HG03095 (cell line): ENCODE measurements at regions not wholly inside any gene's neighbourhood (a gene's known extent, or its start where the extent isn't known, plus 50 kb on each side); places are given as distances from the start of the nearest gene placed in this dataset.
"Not testable (repeated sequence)": the region's sequence is repeated elsewhere in the genome, so short reads cannot be mapped to it uniquely, and the experiment has no call there.

Source experiments
- ATAC-seq: cut with Tn5 transposase; IDR thresholded peaks from one replicate; pipeline ENCODE4 v1.9.1; 2021; ENCODE audit warnings: moderate library complexity; ENCODE audit not compliant: unreplicated experiment

DNA sequence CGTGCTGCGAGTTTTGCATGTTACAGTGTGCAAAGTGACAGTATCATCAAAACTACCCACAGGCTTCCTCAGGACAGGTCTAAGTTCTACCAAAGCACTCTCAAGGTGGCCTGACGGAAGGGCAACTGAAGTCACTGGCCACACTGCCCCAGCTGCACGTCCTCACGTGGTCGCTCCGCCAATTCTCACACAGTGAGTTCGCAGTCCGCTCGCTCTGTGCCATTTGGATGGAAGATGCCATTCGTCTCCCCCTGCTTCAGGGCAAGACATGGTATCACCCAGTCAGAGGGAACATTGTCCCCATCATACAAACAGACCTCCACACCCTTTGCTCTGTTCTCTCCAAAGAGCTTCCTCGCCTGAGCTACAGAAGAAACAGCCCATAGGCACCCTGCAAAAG lies 109.6 kb upstream of the COBL start:
- ATAC-seq: no peak

- ATAC-seq: not testable (repeated sequence)
These were observed 93.3 kb upstream of the COBL start for GRCh38 chr7:51409934-51410333.

GRCh38 chr7:51397608-51398007 lies 81.0 kb upstream of the COBL start:
- not testable (repeated sequence) for ATAC-seq

DNA sequence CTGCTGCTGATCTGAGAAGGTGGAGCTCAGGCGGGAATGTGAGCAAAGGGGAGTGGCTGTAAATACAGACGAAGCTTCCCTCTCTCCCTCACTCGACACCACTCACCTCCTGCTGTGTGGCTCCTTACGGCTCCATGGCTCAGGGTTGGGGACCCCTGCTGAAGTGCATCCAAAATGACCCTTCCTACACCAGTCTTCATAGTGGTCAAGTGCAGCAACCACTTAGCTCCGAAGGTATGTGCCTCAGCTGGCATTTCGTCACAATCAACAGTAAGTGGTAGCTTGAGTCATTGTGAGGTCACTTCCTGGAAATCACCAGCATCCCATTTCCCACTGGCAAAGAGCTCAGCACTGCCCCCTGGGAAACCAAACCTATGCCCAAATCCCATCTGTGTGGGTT lies 76.4 kb upstream of the COBL start:
- ATAC-seq: not testable (repeated sequence)

GRCh38 chr7:51389952-51390351 lies 73.3 kb upstream of the COBL start:
- not testable (repeated sequence) for ATAC-seq

DNA sequence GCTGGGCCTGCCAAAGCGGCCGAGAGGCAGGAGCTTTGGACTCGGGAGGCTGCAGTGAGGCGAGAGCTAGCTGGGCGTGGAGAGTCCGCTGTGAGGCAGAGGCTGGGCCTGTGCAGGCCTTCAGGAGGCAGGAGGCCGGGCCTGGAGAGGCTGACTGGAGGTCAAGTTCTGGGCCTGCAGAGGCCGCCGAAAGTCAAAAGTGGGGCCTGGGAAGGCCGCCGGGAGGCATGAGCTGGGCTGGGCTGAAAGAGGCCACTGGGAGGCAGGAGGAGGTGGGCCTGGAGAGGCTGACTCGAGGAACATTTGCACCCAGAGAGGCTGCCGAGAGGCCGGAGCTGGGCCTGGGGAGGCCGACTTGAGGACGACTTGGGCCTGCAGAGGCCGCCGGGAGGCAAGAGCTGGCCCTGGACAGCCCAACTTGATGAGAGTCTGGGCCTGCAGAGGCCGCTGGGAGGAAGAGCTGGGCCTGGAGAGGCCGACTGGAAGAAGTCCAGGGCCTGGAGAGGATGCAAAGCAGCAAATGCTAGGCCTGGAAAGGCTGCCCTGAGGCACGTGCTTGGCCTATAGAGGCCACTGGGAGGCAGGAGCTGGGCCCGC lies 72.7 kb upstream of the COBL start:
- ATAC-seq: not testable (repeated sequence)

DNA sequence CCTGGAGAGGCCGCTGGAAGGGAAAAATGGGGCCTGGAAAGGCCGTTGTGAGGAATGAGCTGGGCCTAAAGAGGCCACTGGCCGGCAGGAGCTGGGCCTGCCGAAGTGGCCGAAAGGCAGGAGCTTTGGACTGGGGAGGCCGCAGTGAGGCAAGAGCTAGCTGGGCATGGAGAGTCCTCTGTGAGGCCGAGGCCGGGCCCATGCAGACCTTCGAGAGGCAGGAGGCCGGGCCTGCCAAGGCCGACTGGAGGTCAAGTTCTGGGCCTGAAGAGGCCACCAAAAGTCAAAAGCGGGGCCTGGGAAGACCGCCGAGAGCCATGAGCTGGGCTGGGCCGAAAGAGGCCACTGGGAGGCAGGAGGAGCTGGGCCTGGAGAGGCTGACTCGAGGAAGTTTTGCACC lies 71.6 kb upstream of the COBL start:
- not testable (repeated sequence) for ATAC-seq

DNA sequence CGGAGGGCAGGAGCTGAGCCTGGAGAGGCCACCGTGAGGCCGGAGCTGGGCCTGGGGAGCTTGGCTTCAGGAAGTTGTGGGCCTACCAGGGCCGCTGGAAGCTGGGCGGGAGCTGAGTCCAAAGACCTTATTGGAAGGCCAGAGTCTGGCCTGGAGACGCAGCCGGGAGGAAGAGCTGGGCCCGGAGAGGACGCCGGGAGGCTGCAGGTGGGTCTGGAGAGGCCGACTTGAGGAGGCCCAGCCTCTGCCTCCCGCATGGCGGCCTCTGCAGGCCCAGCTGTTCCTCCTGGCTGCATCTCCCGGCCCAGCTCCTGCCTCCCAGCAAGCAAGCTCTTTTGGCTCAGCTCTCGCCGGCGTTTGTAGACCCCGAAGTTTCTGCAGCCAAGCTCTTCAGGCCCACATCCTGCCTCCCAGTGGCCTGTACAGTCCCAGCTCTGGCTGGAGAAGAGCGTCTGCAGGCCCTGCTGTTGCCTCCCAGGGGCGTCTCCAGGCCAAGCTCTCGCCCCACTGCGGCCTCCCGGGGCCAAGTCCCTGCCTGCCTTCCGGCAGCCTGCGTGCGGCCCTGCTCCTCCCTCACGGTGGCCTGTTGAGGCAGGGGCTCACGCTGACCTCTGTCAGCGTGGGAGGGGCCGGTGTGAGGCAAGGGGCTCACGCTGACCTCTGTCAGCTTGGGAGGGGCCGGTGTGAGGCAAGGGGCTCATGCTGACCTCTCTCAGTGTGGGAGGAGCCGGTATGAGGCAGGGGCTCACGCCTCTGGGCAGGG lies 70.4 kb upstream of the COBL start:
- ATAC-seq: not testable (repeated sequence)

GRCh38 chr7:51386184-51386583 lies 69.6 kb upstream of the COBL start:
- ATAC-seq: not testable (repeated sequence)

GRCh38 chr7:51382243-51382642 lies 65.6 kb upstream of the COBL start:
- ATAC-seq: not testable (repeated sequence)

- no peak for ATAC-seq
These were observed 59.9 kb upstream of the COBL start for GRCh38 chr7:51376420-51377092.

GRCh38 chr7:51374936-51375335 lies 58.3 kb upstream of the COBL start:
- no peak for ATAC-seq

DNA sequence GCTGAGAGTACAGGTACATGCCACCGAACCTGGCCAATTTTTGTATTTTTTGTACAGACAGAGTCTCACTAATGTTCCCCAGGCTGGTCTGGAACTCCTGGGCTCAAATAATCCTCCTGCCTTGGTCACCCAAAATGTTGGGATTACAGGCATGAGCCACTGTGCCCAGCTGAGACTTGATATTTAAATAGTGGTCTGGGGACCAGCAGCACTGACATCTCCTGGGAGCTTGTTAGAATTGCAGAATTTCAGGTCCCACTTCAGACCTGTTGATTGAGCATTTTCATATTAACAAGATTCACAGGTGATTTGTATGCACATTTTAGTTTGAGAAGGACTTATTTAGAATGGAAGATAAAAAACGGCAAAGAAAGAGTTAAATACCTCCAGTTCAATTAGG lies 57.0 kb upstream of the COBL start:
- ATAC-seq: not testable (repeated sequence)

DNA sequence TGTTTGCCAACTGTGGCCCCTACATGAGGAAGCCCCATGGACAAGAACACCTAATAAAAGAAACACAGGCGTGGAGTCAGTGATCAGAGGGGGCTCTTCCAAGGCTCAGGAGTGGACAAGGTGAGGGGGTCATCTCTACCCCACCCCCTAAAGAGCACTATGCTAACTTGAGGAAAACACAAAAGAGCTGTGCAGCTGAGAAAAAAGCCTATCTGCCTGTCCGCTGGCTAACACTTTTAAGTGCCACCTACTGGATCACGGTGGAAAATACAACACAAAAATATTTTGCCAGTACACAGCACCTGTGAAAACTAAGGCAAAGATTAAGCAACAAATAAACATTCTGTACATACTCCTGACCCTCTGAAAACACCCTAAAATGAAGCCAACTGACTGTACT lies 53.1 kb upstream of the COBL start:
- no peak for ATAC-seq

DNA sequence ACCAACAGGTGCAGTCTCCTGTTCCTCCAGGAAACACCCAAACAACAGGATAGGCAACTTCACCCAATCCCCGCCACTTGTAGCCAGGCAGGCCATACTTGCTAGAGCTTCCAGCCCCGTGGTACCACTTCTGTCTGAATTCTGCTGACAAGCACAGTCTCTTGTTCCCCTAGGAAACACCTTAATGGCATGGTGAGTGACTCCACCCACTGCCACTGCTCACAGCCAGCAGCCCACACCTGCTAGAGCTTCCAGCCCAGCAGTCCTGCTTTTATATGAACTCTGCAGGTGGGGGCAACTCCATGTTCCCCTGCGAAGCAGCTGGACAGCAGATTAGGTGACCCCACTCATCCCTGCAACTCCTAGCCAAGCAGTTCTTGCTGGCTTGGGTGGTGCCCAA lies 52.6 kb upstream of the COBL start:
- ATAC-seq: not testable (repeated sequence)

- ATAC-seq: no peak
These were observed 51.7 kb upstream of the COBL start for GRCh38 chr7:51368334-51368733.

DNA sequence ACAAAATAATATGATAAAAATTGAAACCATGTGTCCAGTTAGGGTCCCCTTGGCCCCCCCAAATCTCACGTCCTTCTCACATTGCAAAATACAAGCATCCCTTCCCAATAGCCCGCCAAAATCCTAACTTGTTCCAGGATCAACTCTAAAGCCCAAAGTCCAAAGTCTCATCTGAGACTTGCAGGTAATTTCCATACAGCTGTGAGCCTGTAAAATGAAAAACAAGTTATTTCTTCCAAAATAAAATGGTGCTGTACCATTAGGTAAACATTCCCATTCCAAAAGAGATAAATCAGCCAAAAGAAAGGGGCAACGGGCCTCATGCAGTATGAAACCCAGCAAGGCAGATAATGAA lies 51.0 kb upstream of the COBL start:
- no peak for ATAC-seq

GRCh38 chr7:51366930-51367613 lies 50.5 kb upstream of the COBL start:
- no peak for ATAC-seq
